ENCODE measurements at regions not wholly inside any gene's neighbourhood (a gene's known extent, or its start where the extent isn't known, plus 50 kb on each side); places are given as distances from the start of the nearest gene placed in this dataset.

- Mint-ChIP-seq H3K36me3 (ENCODE audit: low read depth) (no peaks in the 10 kb centered on the region), H3K4me1 (no peaks in the 10 kb centered on the region)
- 78 to 83% methylated on average over 3 to 5 of the region's 5 CpGs for WGBS, 2 experiments (ENCODE audit: insufficient coverage in 1 of 2, insufficient read length in 1 of 2)
Observed at GRCh38 chr11:128061281-128061871, 526.0 kb downstream of the ETS1 start.

GRCh38 chr11:128058580-128059208 is 528.7 kb downstream of the ETS1 start:
- Mint-ChIP-seq H3K9me3 (no peaks in the 10 kb centered on the region), H3K27me3 (ENCODE audit: insufficient read depth) (no peaks in the 10 kb centered on the region)
- H3K36me3 ChIP-seq (ENCODE audit: control insufficient read depth, insufficient read depth, low read length) = no peaks in the 10 kb centered on the region

More at GRCh38 chr11:128061281-128061871, 526.0 kb downstream of the ETS1 start:
- TF ChIP-seq, protein P1, sequence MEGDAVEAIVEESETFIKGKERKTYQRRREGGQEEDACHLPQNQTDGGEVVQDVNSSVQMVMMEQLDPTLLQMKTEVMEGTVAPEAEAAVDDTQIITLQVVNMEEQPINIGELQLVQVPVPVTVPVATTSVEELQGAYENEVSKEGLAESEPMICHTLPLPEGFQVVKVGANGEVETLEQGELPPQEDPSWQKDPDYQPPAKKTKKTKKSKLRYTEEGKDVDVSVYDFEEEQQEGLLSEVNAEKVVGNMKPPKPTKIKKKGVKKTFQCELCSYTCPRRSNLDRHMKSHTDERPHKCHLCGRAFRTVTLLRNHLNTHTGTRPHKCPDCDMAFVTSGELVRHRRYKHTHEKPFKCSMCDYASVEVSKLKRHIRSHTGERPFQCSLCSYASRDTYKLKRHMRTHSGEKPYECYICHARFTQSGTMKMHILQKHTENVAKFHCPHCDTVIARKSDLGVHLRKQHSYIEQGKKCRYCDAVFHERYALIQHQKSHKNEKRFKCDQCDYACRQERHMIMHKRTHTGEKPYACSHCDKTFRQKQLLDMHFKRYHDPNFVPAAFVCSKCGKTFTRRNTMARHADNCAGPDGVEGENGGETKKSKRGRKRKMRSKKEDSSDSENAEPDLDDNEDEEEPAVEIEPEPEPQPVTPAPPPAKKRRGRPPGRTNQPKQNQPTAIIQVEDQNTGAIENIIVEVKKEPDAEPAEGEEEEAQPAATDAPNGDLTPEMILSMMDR (conservative IDR thresholded peaks at IDR 0.05) = no peak
- no peak overlapping the region for H3K4me3 ChIP-seq (ENCODE audit: low read length)
- Mint-ChIP-seq H3K27me3 (ENCODE audit: insufficient read depth) (peaks cover 2% of the 10 kb centered on the region), H3K27ac (no peak overlapping the region), H3K9me3 (peaks cover 3% of the 10 kb centered on the region), H3K4me3 (no peak overlapping the region)
- H3K36me3 ChIP-seq (ENCODE audit: control insufficient read depth, insufficient read depth, low read length) = no peaks in the 10 kb centered on the region
- no peak for DNase-seq
- H3K9me3 ChIP-seq (ENCODE audit: control insufficient read depth, low read length) = no peaks in the 10 kb centered on the region
- no peaks in the 10 kb centered on the region for H3K27me3 ChIP-seq (ENCODE audit: control insufficient read depth, insufficient read depth, low read length, poor library complexity, severe bottlenecking)
- H3K4me1 ChIP-seq (ENCODE audit: control insufficient read depth, insufficient read depth, low read length) = peaks cover 3% of the 10 kb centered on the region
- no peak overlapping the region for H3K9ac ChIP-seq (ENCODE audit: extremely low read depth, low read length, poor library complexity, severe bottlenecking)
- H3K27ac ChIP-seq (ENCODE audit: low read depth, low read length) = peak overlapping the region; percentile 42

DNA sequence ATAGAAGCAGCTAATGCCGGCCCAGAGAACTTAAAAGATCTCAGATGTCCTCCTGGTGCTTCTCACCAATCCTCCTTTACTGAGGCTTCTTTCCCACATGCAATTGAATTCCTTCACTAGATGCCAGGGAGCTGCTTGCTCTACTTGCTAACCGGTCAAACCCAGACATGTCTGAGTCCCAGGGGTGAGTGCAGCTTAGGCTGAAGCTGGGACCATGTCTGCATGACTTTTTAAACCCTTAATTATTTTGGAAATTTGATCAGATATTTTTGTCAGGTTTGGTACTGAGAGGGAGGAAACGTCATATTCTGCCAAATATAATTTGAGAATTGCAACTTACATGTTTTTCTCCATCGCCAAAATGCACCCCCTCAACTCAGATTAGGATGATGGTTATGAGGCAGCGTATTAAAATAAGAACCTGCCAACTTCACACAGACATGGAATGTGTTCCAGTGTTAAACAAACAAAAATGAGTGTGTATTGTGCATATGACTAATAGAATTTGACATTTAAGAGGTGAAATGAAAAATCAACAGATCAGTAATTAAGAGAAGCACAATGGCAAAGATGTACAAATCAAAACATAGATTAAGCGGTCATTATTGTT is 529.5 kb downstream of the ETS1 start:
- no peak overlapping the region for H3K27ac Mint-ChIP-seq

More at GRCh38 chr11:128058580-128059208, 528.7 kb downstream of the ETS1 start:
- H3K9ac ChIP-seq (ENCODE audit: extremely low read depth, low read length, poor library complexity, severe bottlenecking) = no peak overlapping the region
- WGBS, 2 experiments (ENCODE audit: insufficient coverage in 1 of 2, insufficient read length in 1 of 2) = 90% methylated on average over 5 of the region's 5 CpGs
- H3K27me3 ChIP-seq (ENCODE audit: control insufficient read depth, insufficient read depth, low read length, poor library complexity, severe bottlenecking) = no peaks in the 10 kb centered on the region
- no peak overlapping the region for H3K27ac Mint-ChIP-seq
- H3K4me3 Mint-ChIP-seq = no peak overlapping the region
- H3K9me3 ChIP-seq (ENCODE audit: control insufficient read depth, low read length) = no peaks in the 10 kb centered on the region
- TF ChIP-seq, protein P1 (conservative IDR thresholded peaks at IDR 0.05) = no peak
- no peak overlapping the region for H3K4me3 ChIP-seq (ENCODE audit: low read length)
- DNase-seq = no peak
- no peak overlapping the region for H3K27ac ChIP-seq (ENCODE audit: low read depth, low read length)
- H3K4me1 ChIP-seq (ENCODE audit: control insufficient read depth, insufficient read depth, low read length) = peaks cover 3% of the 10 kb centered on the region
- H3K4me1 Mint-ChIP-seq = no peaks in the 10 kb centered on the region
- no peaks in the 10 kb centered on the region for H3K36me3 Mint-ChIP-seq (ENCODE audit: low read depth)

More for the DNA sequence above, 529.5 kb downstream of the ETS1 start:
- Histone ChIP-seq H3K27me3 (ENCODE audit: control insufficient read depth, insufficient read depth, low read length, poor library complexity, severe bottlenecking) (no peaks in the 10 kb centered on the region), H3K9me3 (ENCODE audit: control insufficient read depth, low read length) (no peaks in the 10 kb centered on the region), H3K27ac (ENCODE audit: low read depth, low read length) (no peak overlapping the region), H3K36me3 (ENCODE audit: control insufficient read depth, insufficient read depth, low read length) (no peaks in the 10 kb centered on the region), H3K4me1 (ENCODE audit: control insufficient read depth, insufficient read depth, low read length) (peaks cover 3% of the 10 kb centered on the region), H3K4me3 (ENCODE audit: low read length) (no peak overlapping the region), H3K9ac (ENCODE audit: extremely low read depth, low read length, poor library complexity, severe bottlenecking) (no peak overlapping the region)
- TF ChIP-seq, protein P1 (conservative IDR thresholded peaks at IDR 0.05) = no peak
- DNase-seq = no peak
- Mint-ChIP-seq H3K4me1 (no peaks in the 10 kb centered on the region), H3K4me3 (no peak overlapping the region), H3K27me3 (ENCODE audit: insufficient read depth) (no peaks in the 10 kb centered on the region), H3K9me3 (no peaks in the 10 kb centered on the region), H3K36me3 (ENCODE audit: low read depth) (no peaks in the 10 kb centered on the region)
- 98 to 100% methylated on average over 1 to 6 of the region's 6 CpGs for WGBS, 2 experiments (ENCODE audit: insufficient coverage in 1 of 2, insufficient read length in 1 of 2)
